ENCODE measurements at regions not wholly inside any gene's neighbourhood (a gene's known extent, or its start where the extent isn't known, plus 50 kb on each side); places are given as distances from the start of the nearest gene placed in this dataset.

- TF ChIP-seq CTCF (IDR thresholded peaks at IDR 0.05), result no peak
- no peak for TF ChIP-seq ATF3 (CRISPR knock-in tag; conservative IDR thresholded peaks at IDR 0.05)
- TF ChIP-seq FOXJ3 (CRISPR knock-in tag; IDR thresholded peaks at IDR 0.05; ENCODE audit: borderline replicate concordance), result no peak
- TF ChIP-seq ATF2 (CRISPR knock-in tag; IDR thresholded peaks at IDR 0.05; ENCODE audit: borderline replicate concordance, low read depth), result no peak
- no peak for TF ChIP-seq ESRRA (CRISPR knock-in tag; IDR thresholded peaks at IDR 0.05; ENCODE audit: borderline replicate concordance)
- no peak for TF ChIP-seq SP1 (CRISPR knock-in tag; conservative IDR thresholded peaks at IDR 0.05)
- no peak for TF ChIP-seq MAX (CRISPR knock-in tag; IDR thresholded peaks at IDR 0.05)
- no peak for TF ChIP-seq FOXP4 (CRISPR knock-in tag; IDR thresholded peaks at IDR 0.05)
- TF ChIP-seq USF2 (CRISPR knock-in tag; IDR thresholded peaks at IDR 0.05), result no peak
- no peak for TF ChIP-seq ARID4B (CRISPR knock-in tag; IDR thresholded peaks at IDR 0.05; ENCODE audit: borderline replicate concordance)
Observed at GRCh38 chr11:131036514-131036913, 120.2 kb upstream of the SNX19 start.
